Amniotic epithelial cell (primary cell): ENCODE measurements at regions not wholly inside any gene's neighbourhood (a gene's known extent, or its start where the extent isn't known, plus 50 kb on each side); places are given as distances from the start of the nearest gene placed in this dataset.
A peak's percentile ranks its signal among the peaks of the same experiment; 100 is the strongest.
"Not testable (repeated sequence)": the region's sequence is repeated elsewhere in the genome, so short reads cannot be mapped to it uniquely, and the experiment has no call there.

ENCODE experiments used
- DNase-seq: peaks from one replicate; pipeline ENCODE4 v3.0.0-alpha.2; 2010; ENCODE audit warnings: low read depth

DNA sequence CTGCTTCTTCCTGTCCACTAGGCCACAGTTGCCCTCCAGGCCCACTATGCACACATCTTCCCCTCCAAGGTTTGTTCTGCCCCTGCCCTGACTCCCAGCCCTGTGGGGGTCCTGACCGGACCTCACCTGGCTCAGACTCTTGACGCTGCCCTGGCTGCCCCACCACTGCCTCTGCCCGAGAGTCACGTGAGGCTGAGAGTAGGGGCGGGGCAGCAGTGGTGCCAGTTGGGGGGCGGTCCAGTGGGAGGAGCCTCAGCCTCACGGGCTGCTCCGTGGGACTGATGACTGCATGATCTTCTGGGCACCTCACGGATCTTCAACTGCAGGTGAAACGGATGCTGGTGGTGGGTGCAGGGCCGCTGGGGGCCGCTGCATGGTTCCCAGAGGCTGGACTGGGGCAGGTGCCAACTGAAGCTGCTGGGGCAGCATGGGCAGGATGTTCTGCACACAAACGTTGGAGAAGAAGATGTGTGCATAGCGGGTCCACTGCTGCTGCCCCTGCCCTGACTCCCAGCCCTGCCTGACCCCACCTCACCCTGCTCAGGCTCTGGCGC is 77.6 kb downstream of the HHIPL2 start:
- not testable (repeated sequence) for DNase-seq

DNA sequence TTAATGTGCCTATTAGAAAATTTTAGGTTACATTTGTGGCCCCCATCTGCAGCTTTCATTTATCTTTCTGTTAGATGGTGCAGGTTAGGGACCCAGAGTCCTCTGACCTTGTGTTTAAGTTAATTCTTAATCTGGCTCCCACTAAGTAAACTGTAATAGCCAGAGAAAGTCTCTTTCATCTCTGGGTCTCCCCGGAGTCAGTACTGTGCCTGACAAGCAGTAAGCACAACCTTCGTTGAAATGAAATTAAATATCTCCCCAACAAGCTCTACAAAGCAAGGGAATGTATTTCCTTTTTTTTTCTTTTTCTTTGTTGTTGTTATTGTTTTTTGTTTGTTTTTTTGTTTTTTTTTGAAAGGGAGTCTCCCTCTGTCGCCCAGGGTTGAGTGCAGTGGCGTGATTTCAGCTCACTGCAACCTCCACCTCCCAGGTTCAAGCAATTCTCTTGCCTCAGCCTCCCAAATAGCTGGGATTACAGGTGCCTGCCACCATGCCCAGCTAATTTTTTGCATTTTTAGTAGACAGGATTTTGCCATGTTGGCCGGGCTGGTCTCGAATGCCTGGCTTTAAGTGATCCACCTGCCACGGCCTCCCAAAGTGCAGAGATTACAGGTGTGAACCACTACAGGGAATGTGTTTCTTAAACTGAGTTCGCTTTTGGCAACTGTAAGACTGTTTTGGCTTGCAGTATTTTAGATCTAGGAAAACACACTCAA is 81.6 kb downstream of the HHIPL2 start:
- DNase-seq = no peak

DNA sequence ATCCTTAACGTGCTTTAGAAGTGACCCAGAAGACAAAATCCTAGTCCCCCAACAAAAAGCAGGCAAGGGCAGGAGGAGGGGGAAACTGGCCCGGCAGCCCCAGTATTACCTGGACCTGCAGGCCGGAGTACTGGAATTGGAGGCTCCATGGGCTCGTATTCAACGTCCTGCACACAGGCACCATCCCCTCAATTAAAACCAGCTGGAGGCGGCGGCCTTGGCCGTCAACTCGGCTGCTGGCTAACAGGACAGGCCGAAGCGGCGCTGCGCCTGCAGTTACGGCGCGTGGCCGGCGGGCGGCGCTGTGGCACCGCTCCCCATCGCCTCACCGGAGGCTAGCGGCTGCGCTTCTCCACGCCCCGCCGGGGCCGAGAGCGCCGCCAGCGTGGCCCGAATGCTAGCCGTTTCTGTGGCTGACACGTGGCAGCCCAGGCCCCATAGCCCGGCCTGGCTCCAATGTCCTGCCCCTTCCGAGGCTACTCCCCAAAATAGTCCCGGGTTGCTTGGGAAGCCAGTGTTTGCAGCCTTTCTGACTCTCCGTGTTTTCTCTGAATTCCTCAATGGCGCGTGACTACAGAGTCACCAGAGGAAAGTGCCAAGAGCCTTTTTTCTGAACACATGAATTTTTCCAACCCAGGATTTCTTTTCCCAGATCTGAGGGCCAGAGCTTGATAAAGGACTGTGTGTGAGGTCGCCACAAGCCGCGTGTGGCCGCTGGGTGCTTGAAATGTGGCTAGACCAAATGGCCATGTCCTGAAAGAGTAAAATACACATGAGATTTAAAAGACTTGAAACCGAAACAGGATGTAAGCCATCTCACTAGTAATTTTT is 82.5 kb downstream of the HHIPL2 start:
- DNase-seq = peak; percentile 89

DNA sequence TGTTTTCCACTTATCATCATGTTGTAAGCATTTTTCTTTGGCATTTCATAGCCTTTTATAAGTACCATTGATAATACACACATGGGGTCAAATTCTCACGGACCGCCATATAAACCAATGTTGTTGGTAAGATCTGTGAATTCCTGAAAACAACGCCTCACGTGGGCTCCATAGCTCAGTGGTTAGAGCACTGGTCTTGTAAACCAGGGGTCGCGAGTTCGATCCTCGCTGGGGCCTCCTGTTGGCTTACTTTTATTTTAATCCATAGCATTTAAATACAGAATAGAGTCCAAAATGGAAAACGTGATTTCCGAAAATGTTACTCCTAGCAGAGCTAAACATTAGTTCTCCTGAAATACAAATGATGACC is 83.1 kb downstream of the HHIPL2 start:
- peak; percentile 64 for DNase-seq

DNA sequence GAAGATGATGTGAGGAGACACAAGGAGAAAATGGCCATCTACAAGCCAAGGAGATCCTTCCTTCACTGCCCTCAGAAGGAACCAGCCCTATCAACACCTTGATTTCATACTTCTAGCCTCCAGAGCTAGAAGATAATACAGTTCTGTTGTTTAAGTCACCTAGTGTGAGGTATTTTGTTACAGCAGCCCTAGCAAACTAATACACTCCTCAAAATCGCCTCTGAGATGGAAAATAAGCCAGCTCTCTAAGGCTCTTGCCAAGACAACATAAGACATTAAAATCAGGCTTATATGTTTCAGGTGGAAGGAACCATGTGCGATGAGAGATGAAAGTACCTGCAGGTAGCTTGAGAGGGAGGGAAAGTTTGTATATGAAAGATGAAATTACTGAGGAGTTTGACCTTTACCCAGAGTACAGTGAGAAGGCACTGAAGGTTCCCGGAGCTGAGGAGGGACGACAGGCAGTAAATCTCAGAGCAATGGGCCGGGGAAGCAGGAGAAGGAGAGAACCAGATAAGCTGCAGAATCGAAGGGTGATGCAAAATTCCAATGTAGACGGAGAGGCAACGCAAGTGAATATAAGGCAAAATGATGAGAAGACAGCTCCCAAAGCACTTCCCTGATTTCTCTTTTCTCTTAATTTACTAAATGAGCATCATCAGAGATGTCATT is 84.7 kb downstream of the HHIPL2 start:
- no peak for DNase-seq

DNA sequence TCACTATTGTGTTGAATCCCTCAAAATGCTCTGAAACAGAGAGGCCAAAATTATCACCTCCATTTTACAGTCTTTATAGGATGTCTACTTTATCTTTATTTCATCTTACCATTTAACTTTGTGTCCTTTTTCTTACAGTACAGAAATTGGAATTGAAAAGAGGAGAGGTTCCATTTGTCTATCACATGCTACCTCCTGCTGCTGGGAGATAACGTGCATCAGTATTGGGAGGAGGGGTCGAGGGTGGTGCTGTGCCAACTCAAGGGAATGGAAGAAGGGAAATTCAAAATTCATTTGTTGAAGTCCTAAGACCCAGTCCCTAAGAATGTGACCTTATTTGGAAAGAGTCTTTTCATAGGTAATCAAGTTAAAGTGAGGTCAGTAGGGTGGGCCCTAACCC is 85.3 kb downstream of the HHIPL2 start:
- no peak for DNase-seq

DNA sequence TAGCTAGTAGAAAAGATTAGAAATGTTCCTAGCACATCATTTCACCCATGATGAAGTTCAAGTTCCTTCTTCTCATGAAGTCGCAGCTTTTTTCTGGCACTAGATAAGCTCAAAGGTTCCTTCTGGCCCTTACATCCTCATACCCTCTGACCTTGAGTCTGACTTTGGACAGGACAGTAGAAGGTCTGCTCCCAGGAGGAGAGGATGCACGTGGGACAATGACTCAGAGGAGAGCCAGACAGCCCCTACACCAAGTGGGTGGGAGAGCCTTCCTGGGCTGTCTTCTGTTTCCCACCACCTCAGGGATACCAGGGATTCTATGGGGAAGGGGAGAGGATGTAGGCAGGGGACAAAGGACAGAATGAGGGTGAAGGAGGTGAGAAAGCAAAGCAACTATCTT is 86.0 kb downstream of the HHIPL2 start:
- DNase-seq = no peak

DNA sequence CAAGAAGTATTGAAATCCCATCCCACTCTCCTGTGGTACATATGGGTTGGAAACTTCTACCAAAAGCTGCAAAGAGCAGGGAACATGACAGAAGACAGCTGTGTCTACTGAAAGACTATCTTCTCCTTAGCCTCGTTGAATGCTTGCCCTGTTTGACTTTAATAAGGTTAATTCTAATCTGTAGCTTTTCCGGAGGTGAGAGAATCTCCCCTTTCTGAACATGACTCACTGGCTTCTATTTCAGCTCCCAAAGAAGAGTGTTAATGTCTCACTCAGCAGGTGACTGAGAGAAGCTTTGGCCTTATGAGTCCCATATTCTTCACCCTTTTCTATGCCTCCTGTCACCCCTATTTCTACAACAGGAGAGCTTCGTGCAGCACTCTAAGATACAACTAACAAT is 88.3 kb downstream of the HHIPL2 start:
- no peak for DNase-seq

DNA sequence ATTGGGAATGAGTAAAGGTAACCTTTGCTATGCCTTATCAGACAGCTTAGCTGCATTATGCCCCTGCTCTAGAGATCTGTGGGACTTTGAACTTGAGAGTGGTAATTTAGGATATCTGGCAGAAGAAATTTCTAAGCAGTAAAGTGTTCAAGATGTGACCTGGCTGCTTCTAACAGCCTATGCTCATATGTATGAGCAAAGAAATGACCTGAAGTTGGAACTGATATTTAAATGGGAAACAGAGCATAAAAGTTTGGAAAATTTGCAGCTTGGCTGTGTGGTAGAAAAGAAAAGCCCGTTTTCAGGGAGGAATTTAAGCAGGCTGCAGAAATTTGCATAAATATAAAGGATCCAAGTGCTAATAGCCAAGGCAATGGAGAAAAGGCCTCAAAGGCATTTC is 90.4 kb downstream of the HHIPL2 start:
- DNase-seq = no peak

DNA sequence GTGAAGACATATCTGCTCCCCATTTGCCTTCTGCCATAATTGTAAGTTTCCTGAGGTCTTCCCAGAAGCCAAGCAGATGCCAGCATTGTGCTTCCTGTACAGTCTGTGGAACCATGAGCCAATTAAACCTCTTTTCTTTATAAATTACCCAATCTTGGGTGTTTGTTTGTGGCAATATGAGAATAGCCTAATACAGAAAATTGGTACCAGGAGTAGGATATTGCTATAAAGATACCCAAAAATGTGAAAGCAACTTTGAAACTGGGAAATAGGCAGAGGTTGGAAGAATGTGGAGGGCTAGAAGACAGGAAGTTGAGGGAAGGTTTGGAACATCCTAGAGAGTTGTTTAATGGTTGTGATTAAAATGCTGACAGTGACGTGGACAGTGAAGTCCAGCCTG is 90.8 kb downstream of the HHIPL2 start:
- DNase-seq = no peak

DNA sequence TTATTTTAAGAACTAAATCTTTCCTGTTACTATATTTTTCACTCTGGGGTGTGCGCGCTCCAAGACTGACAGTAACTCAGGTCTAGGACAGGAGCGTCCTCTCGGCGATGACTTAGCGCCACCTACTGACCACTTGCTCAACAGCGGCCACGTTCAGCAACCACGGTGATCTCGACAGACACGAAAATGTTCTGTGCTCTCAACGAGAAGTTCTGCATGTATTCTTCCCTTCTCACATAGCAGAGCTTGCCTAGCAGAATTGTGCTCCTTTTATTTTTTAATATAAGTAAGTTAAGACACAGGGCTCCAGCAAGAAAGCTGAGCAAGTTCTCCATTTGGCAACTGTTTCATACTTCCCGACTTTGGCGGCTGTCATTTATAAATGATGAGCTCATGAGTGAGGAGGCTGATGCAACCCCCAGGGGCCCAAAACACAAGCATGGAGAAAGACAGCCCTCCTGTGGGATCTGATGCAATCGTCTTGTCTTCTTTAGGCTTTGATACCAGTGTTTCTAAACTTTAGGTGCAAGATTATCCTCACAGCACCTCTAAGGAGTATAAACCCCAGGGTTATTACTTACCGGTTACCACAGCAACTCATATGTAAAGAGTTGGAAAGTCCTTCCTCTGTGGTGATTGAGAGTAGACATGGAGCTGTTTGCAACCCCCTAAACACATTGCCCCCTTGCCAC is 92.6 kb downstream of the HHIPL2 start:
- peak; percentile 86 for DNase-seq

DNA sequence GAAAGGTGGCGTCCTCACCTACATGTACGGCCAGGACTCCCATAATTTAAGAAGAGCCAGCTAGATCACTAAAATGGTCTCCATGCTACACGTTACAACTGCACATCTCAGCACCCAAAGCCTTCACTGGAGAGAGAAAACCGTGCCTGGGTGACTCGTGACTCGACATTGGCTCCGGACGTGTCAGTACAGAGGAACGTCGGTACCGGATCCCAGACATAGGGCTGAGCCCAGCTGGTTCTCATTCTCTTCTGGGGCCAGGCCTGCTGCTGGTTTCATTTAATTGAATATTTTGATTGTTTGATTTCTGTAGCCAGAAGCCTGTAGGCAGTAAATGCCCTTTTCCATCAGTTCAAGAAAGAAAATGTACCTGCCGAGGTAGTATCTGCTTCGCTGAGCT is 93.1 kb downstream of the HHIPL2 start:
- no peak for DNase-seq

DNA sequence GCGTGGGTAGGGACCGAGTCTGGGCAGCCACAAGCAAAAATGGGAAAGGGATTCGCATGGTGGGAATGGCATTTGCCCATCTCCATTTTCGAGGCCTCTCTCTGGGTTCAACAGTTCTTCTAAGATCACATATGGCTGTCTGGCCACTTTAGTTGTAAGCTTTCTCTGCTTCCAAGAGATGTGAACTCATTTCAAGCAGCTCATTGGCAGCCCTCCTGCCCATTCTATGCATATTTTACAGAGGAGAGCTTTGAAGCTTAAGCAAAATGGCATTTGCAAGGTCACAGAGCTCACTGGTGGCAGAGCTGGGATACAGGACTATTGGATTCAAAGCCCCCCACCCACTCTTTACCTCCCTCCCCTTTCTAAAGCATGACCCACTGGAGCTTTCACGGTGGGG is 93.7 kb downstream of the HHIPL2 start:
- DNase-seq = no peak

DNA sequence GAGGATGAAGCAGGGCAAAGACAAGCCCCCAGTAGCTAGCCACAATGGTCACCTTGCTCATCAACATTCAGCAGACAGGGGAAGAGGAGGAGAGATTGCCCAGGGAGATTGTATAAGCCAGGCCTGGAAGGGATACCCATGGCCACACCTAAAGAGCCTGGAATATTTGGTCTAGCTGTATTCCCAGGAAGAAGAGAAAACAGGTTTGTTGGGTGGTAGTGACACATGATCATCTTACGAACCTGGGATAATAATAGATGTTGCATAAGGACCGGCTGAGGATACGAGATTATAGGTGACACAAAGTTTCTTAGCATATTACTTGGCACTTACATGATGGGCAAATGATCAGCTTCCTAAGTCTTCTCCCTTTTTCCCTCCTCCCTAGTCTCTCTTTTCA is 95.9 kb downstream of the HHIPL2 start:
- no peak for DNase-seq

DNA sequence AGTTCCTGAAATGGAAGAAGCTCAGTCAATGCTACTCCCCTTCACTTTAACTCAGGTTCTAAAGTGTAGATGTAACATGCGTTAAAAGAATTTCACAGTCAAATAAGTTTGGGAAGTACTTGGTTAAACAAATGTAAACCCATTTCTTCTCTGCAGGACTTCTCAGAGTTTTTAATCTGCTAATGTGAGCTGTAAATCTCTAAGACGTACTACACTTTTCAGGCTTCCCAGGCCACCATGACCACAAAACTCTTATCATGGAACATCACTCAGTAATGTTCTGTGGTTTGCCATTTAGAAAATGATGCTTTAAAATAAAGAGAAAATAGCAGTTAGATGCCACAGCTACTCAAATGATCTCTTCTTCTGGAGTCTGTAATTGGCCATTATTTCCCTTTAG is 104.3 kb downstream of the HHIPL2 start:
- peak; percentile 77 for DNase-seq

DNA sequence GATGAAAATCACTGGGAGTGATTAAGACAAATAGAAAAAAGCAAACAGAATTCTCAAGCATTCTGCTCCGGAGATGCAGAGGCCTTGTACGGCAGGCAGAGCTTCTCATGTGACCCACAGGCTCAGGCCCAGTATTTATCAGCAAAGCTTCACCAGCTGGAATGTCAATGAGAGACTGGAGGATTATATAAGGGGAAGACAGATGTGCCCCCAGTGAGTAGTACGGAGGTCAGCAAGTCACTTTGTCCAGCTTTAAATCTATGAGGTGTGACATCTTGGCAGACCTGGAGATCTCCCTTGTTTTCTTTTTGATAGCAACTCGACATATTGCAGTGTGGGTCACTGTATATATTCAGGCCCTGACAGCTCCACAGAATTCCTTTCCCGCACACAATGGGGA is 106.8 kb downstream of the HHIPL2 start:
- DNase-seq = peak; percentile 63

DNA sequence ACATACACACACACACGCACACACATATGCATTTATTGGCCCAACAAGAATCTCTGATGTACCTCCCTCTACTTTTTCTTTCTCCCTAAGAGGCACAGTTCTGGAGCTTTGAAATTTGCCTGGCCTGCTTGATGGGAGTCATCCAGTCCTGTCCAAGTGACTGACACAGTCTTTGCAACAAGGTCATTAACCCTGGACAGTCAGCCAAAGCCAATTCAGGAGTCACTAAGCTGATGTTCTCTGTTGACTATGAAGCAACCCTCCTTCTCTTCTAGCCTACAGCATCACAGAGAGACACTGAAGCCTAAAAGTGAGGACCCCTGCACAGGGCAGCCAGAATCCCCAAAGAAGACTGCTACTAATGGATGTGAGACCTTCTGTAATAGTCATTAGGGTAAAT is 123.1 kb downstream of the HHIPL2 start:
- no peak for DNase-seq

DNA sequence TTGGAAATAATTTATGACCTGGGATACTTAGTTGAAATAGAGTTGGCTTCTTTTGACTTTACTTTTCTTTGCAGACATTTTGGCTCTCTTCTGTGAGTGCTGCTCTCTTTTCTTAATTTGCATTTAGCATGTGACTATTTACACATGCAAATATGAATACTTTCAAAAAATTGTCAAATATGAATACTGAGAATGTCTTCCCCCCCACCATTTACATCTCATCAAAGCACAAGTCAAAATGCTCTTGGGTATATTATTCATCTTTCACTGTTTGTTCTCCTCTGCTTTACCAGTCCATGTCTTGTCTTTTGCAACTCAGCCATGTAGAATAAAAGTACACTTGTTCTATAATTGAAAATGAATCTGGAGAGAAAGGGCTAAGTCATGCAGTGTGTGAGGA is 126.5 kb downstream of the HHIPL2 start:
- DNase-seq = no peak

DNA sequence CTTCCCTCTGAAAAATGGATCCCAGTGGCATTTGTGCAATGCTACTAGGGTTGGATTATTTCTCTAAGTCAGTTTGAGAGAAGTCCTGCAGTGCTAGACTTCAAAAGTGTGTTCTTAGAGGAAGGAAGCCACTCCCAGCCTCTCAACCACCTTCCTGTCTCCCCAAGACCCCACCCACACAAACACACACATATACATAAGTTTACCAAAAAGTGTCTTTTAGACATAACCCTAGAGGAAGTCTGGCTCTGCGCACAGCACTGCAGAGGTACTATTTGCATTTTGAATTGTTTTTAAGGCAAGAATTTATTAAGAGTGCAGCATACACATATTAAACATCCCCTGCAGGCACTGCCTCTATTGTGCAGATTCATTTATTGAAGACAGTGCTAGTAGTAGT is 127.3 kb downstream of the HHIPL2 start:
- no peak for DNase-seq

DNA sequence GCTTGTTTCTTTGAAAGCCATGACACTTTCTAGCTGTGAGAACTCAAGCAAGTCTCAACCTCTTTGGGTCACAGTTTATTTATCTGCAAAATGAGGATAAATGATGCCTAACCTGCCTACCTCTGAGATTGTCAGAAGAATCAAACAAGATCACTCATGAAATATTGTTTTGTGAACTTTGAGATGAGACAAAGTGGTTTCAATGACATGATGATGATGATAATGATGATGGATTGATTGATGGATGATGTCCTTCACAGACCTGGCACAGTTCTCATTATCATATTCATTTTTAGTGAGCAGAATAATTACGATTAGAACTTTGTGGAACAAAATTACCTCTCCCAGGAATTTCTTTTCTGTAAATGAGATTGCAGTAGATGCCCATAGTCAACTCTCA is 129.2 kb downstream of the HHIPL2 start:
- DNase-seq = no peak

DNA sequence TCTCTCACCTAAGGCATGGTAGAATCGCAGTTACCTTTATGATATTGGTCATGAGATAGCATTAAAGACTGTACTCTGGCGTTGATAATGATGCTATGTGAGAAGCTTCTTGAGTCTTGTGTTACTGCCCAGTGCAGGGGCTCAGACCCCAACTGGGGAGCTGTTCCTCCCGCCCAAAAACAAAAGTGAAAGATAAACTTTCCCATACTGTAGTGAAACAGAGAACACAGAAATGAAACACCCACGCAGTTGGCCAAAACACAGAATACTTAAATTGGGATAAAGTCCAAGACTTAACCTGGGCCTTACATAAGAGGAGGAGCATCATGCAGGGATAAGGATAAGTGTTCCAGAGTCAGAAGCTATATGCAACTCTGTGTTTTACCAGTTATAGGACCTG is 130.6 kb downstream of the HHIPL2 start:
- no peak for DNase-seq
